H1 (cell line): ENCODE measurements at regions not wholly inside any gene's neighbourhood (a gene's known extent, or its start where the extent isn't known, plus 50 kb on each side); places are given as distances from the start of the nearest gene placed in this dataset.

Source experiments
- FOSL1 ChIP-seq: IDR thresholded peaks from 2 replicates; pipeline ENCODE4 v1.6.1; 2011; ENCODE audit warnings: mild to moderate bottlenecking, low read depth, low read length, moderate library complexity; ENCODE audit not compliant: insufficient read depth
- MAX ChIP-seq: IDR thresholded peaks from 2 replicates; pipeline ENCODE4 v1.6.1; 2012; ENCODE audit warnings: inconsistent platforms
- RXRA ChIP-seq: IDR thresholded peaks from 2 replicates; pipeline ENCODE4 v1.6.1; 2011; ENCODE audit warnings: low read depth, mild to moderate bottlenecking, low read length, moderate library complexity; ENCODE audit not compliant: insufficient read depth

DNA sequence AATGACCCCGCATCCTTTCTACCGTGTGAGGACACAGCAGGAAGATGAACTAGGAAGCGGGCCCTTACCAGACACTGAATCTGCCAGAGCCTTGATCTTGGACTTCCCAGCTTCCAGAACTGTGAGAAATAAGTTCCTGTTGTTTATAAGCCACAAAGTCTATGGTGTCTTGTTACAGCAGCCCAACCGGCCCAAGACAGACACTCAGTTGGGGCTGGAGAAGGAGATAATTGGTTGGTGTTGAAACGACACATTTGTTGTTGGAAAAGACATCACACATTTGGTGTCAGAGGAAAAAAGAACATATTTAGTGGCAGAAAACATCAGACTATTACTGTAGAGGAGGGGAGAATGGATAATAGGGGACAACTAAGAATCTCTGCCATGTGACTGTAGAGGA lies 122.3 kb upstream of the SEC14L1 start (continued):
- TF ChIP-seq MAX (no peak), RXRA (no peak), FOSL1 (no peak)
